Forelimb muscle (tissue), 1 donor: ENCODE measurements at regions not wholly inside any gene's neighbourhood (a gene's known extent, or its start where the extent isn't known, plus 50 kb on each side); places are given as distances from the start of the nearest gene placed in this dataset.
A peak's percentile ranks its signal among the peaks of the same experiment; 100 is the strongest.

ENCODE experiments used
- DNase-seq: peaks from one replicate; pipeline ENCODE4 v3.0.0-alpha.2; 2013; ENCODE audit warnings: low read depth

DNA sequence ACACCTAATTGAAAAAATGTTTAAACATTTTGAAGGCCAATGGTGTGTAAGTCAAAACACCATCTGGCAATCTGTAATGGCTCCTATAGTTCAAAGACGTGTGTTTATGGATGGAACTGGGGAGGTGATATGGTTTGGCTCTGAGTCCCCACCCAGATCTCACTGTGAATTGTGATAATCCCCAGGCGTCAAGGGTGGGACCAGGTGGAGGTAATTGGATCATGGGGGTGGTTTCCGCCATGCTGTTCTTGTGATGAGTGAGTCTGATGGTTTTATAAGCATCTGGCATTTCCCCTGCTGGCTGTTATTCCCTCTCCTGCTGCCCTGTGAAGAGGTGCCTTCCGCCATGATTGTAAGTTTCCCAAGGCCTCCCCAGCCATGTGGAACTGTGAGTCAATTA is 52.2 kb downstream of the ADRA2C start:
- DNase-seq: no peak

DNA sequence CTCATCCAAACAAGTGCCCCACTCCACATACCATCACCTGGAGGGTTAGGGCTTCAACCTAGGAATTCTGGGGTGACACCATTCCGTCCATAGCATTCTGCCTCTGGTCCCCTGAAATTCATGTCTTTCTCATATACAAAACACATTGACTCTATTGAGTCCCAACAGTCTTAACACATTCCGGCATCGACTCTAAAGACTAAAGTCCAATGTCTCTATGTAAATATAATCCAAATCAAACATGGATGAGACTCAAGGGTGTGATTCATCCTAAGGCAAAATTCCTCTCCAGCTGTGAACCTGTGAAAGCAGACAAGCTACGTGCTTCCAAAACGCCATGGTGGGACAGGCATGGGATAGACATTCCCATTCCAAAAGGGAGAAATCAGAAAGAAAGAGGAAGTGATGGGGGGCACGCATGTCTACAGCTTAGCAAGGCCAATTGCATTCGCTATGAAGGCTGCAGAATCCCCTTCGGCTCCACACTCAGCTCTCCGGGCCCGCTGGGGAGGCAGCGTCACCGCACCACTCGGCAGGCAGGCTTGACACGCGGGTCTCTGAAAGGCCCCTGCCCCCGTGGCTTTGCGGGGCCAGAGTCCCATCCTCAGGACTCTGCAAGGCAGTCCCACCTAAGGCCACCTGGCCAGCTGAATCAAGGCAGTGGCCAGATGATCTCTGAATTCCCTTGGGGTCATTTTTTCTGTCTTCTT is 53.2 kb downstream of the ADRA2C start:
- DNase-seq: no peak

DNA sequence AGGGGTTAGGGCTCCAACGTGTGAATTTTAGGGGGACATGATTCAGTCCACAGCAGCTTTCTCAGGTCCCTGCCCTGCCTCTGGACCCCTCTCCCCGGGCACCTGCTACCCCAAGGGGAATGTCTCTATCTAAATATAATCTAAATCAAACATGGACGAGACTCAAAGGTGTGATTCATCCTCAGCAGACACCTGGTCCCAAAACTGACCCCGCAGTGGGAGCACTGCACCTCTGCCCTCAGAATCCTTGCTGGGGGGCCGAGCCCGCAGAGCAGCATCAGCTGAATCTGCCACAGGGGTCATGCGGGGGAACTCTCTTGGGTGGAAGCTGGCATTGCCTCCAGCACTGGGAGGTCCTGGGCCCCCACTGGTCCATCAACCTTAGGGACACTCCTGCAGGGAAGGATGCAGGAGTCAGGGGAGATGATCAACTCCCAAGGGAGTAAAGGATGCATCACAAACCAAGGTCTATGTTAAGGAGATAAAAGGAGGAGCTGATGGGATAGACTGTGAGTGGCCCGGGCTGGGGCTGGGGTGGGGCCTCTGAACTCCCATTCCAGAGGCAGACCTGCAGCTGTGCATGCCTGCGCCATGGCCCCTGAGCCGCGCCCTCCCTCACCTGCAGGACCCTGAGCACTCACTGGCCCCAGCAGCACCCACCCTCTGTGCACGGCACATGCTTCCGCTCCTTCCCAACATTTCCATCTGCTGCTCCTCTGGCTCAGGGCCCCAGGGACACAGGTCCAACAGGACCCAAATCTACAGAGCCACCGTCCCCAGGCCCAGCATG is 54.0 kb downstream of the ADRA2C start:
- DNase-seq: no peak

DNA sequence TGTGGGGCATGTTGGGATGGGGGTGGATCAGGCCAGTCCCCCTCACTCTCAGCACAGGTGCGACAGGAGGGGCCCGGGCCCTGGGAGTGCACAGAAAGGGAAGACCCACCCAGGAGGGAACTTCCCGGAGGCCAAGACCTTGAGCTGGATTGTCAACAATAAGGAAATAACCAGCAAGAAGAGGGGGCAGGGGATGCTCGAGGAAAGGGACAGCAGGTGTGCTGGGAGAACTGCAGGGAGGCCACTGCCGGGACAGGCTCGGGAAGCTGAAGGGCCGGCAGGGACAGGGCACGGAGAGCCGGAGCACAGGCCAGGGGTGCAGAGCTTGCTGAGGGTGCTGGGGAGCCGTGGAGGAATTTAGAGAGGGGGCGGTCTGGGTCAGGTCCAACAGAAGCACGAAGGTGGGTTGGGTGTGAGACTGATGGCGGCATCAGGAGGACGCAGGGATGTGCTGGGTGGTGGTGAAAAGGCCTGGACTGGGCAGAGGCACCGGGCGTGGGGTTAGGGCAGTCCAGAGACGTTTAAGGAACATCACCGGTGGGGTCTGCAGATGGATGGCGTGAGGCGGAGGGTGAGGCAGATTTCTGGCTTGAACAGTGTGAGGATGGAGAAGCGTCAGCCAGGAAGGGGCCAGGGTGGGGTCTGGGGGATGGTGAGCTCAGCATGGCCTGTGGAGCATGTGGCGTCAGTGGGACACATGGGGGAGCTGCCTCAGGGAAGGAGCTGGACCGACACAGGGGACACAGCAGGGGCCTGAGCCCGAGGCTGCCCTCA is 54.8 kb downstream of the ADRA2C start:
- no peak for DNase-seq

DNA sequence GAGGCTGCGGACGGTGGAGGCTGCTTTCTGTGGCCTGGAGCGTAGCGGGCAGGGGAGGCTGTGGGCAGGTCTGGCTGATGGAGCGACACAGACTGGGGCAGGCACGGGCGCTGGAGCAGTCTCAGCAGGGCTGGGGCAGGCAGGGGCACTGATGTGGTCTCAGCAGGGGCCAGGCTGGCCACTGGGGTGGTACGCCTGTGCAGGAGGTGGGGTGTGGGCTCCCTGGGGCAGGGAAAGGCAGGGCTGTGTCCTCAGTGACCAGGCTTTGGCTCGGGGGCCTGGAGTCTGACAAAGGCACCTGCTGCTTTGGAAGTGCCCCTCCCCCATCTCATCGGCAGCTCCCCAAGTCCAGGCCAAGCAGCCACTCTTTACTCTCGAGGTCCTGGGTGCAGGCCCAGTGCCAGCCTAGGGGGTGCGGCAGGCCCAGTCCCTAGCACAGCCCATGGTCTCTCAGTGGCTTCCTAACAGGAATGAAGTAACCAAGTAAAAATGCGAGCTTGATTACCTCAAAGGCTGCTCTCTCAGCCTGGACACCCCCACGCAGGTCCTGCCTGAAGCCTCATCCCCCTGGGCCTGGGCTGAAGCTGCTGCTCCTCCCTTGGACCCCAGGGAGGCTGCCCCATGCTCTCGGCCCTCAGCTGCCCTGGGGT is 55.5 kb downstream of the ADRA2C start:
- no peak for DNase-seq

DNA sequence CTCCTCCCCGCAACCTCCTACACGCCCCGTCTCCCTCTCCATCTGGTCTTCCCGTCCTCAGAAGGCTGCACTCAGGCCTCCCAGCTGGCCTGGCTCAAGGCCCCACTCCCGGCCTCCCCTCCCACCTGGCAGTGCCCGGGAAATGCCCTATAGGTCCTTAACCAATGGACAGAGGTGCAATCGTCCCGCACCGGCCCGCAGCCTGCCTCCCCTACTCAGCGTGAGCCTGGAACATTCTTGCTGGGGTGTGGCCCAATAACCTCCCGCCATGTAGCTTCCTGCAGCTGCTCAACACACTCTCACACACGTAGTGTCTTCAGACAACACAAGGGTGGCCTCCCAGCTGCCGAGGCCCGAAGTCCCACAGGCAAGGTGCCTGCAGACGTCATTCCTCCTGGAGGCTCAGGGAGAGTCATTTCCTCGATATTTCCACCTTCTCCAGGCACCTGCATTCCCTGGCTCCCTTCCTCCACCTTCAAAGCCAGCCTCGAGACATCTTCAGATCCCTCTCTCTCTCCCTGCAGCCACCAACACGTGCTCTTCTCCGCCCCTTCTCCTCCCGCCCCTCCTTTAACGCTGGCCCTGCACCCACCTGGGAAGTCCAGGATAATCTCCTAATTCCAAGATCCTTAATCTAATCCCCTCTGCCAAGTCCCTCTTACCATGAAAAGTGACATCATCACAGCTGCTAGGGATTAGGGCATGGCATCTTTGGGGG is 56.2 kb downstream of the ADRA2C start:
- no peak for DNase-seq

DNA sequence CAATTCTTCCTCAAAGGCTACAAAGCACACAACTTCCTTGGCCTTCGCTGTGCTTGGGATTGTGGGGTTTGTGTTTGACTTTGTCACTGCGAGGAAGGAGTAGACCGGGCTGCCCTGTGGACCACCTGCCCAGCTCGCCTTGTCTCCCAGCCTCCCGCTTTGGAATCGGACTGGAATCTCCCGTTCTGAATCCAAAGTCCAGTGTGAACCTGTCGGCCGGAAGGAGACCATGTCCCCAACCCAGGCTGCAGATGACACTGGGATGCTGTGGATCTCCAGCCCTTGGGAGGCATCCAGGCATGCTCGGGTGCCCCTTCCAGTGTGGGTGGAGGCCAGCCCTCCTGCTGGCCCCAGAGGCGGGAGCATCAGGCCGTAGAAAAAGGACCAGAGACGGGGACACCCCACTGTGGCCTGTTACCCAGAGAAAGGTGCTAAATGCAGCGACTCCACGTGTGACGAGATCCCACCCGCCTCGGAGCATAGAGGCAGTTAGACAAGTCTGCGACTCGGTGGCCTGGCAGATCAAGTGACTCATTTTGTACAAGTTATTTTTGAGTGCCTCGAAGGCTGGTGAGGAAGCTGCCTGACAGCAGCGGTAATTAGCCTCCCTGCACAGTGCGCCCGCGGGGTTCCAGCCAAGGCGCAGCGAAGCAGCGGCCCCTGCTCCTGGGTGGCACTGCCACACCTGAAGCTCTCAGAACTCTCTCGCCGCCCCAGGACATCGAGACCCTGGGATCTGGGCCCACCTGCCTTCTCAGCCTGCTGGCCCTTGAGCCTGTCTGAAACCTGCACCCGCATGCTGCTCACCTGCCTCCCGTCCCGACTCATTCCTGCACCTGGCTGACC is 57.5 kb downstream of the ADRA2C start:
- no peak for DNase-seq

DNA sequence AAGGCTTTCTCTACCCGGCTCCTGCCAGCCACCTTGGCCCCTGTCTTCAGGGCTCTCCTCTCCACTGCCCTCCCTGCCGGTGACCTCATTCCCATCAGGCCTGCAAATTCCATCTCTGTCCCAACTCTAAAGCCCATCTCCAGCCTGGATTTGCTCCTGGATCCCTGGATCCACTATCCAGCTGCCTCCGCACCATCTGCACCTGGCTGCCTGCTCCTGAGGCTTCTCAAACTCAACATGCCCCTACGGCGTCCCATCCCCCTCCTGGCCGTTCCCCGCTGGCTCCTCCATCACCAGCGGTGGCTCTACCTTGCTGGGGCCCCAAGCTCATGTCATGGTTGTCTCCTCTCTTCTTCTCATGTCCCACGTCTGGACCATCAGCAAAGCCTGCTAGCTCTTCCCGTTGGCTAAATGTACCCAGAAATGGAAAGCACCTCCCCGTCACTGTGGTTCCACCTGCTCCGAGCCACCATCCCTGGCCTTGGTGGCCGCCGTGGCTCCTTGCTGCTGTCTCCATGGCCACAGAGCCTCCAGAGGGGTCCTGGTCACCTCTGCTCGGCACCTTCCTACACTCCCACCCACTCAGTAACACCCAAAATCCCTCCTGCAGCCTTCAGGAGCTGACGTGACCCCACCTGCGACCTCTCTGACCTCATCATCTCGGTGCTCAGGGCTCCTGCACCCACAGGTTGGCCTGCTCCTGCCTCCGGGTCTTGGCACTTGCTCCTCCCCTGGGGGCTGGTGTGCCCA is 58.5 kb downstream of the ADRA2C start:
- DNase-seq: no peak

DNA sequence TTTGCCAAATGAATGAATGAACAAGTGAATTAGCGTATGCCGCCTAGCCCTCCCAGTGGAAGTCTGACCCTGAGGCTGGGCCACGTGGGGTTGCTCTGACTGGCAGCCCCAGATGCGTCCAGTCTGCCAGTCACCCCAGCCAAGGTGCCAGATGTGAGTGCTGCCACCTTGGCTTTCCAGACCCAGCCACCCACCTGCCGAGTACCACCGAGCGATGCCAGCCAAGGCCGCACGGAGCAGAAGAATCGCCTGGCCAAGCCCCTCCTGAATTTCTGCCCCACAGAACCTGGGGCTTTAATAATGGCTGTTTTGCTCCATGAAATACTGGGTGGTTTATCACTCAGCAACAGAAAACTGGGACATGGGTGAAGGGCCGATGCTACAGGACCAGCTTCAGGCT is 59.3 kb downstream of the ADRA2C start:
- no peak for DNase-seq

DNA sequence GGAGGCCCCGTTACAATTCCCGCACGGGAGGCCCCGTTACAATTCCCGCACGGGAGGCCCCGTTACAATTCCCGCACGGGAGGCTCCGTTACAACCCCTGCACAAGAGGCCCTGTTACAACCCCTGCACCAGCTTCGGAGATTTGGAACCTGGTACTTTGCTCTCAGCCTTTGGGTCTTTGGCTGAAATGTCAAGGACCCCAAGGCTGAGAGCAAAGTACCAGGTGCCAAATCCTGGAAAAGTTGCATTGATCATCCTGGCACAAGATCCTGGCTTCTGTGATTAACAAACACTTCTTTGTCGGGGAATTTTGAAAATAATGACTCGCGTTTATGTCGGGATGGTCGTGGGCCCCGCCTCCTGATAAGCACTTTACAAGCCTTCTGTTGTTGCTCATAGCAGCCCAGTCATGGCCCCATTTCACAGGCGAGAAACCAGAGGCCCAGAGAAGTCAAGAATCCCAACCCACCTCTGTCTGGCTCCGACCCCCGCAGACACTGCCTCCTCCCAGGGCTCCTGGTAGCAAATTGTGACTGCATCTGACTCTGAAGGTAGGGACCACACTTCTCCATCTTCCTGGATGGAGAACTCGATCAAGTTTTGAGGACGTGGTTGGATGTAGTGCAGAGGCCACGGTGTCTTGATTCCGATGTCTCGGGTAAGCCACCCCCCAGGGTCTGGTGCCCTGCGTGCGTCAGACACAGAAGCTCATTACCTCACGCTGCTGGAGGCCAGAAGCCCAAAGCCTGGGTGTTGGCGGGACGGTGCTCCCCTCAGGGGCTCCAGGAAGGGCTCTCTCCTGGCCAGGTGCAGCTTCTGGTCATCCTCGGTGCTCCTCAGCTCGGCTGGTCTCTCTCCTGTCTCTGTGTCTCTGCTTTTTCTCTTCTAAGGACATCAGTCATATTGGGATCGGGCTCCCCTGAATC is 60.3 kb downstream of the ADRA2C start:
- DNase-seq: no peak

DNA sequence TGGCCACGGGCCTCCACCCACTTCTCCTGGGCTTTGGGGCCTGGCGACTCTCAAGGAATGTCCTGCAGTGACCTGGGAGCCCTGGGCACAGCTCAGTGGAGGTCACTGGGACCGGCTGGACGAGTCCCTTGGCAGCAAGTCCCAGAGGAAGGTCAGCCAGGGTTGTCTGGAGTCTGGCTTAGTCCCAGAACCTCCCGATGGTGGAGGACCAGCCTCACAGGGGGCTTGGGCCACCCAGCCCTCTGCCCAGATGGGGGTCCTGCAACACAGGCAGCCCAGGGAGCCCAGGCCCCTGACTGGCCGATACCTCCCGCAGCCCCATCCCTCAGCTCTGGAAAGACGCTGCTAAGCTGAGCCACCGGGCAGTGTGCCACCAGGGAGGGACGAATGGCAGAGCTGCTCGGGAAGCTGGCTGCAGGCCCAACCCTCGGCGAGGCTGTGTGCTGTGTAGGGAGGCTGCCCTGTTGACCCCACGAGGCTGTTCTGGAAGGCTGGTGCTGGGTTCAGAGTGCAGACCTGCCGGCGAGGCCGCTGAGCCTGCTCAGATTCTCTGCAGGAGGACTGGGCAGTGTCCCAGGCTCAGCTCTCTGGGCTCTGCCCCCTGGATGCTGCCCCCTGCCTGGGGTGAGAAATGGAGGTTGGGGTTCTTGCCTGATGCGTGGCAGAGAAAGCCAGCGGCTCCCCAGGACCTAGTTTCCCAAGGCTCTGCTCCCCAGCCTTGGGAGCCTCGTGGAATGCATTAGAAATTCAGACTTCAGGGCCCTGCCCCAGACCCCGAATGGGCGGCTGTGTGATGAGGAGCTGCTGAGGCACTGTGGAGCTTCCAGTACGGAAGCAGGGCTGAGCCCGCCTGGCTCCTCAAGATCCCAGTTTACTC is 61.7 kb downstream of the ADRA2C start:
- peak; percentile 11 for DNase-seq

DNA sequence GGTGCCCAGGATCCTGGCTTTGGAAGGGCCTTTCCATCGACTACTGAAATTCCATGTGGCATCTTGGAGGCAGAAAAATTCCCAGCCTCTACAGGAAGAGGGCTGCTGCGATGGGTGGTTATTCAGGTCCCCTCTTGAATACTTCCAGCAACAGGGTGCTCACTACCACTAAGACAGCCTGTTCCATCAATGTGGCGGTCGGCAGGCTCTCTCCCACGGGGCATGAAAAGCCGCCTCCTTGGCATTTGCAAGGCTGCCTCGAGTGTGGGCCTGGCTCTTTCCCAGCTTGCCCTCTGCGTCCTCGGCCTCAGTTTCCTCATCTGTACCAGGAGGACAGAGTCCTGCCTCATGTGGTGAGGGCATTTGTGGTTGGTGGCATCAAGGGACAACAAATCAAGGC is 62.4 kb downstream of the ADRA2C start:
- no peak for DNase-seq

DNA sequence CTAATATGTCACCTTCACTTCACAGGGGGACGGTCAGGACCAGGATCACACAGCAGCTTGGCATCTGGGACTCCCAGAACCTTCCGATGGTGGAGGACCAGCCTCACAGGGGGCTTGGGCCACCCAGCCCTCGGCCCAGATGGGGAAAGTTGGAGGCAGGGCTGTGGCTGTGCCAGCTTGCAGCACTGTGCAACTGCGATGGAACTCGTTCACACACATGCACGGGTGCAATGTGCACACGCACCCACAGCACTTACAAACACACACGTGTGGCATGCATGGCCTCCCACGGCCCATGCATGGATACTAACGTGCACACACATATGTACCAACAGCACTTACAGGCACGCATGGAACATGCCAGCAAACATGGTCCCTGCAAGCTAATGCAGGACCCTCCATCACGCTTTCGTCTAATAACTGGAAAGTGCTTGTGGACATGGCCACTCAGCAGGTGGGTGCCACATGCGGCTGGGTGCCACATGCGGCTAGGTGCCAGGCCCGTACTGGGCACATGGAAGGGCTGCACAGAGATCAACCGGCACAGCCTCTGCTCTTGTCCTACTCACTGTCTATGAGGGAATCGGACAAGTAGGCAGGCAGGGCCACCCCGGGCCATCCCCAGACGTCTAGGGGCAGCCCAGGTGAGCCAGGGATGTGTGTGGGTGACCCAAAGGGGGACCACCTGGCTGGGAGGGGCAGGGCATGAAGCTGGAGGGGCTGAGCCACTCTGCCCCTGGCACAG is 63.2 kb downstream of the ADRA2C start:
- DNase-seq: no peak

DNA sequence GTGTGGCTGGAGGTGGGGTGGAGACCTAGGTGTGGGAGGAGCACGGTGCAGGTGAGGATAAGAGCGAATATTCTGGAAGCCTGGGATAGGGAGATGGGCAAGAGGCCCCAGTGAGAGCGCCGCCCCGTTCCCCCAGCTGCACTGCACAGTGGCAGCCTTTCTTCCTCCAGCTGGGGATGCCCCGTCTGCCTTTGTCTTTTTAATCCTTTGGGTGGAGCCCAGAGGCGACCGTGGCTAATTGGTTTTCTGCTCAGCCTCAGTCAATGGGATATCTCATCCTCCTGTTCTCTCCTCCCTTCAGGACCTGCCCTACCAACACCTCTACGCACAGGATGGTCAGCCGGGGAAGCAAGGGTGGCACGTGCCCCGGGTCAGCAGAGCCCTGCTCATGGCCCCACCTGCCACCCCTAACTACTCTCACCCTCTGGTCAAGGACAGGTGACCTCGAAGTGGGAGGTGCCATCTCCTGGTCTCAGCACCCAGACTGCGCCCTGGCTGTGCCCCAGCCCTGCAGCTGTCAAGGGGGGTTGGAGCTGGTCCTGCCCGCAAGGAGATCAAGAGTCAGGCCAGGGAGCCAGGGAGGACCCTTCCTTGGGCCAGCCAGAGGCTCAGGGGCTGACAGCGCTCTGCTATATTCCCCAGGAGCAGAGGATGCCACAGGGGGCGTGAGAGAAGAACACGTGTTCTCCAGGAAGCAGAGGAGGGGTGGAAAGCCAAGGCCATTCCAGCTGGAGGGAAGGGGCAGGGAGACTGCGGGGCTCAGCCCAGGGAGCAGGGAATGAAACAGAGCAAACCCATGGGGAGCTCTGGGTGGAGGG is 64.0 kb downstream of the ADRA2C start:
- no peak for DNase-seq

DNA sequence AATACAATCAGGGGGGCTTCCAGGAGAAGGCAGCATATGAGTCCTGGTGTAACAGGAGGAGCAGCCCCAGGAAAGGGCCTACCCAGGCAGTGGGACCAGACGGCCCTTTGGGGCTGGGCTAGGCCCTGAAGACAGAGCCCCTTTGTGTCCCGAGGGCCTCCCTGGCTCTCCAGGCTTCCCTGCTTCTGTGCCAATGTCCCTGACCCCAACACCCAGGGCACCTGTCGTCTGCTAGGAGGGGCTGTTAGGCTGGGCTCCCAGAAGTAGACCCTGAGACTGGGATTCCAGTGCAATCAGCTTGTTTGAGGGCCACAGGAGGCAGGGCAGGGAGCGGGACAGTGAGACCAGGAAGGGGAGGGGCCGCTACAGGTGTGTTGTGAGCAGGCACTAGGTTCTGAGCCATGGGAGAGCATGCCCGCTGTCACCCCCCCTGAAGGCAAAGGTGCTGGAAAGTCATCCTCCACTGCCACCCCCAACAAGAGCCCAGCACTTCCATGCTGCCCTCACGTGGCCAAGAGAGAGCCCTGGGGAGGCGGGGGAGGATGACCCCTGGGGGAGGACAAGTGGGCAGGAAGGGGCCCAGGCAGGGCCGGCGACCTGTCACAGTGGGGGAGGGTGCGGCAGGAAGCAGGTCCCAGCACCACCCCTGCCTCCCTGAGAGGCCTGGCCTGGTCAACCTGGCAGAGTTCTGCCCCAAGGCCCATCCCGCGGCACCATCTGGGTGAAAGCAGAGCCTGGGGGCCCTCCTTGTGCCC is 64.8 kb downstream of the ADRA2C start:
- DNase-seq: no peak
